GM23338 (cell line): ENCODE measurements at regions not wholly inside any gene's neighbourhood (a gene's known extent, or its start where the extent isn't known, plus 50 kb on each side); places are given as distances from the start of the nearest gene placed in this dataset.

Source experiments
- ATAC-seq: fragments of 200-7000 bp; cut with Tn5 transposase; 3 replicates; pipeline ENCODE4 v1.9.1; 2020
- DNase-seq: peaks from one replicate; pipeline ENCODE4 v3.0.0-alpha.2; 2015; ENCODE audit warnings: low spot score
- H2AFZ ChIP-seq: fragments of 200-600 bp; sonication (generic); 2 replicates; pipeline ENCODE4 v1.8.0; 2016; ENCODE audit warnings: antibody characterized with exemption, mild to moderate bottlenecking, moderate library complexity
- H3F3A ChIP-seq: fragments of 200-600 bp; sonication (generic); replicated peaks from 2 replicates; pipeline ENCODE4 v1.8.0; 2017; ENCODE audit warnings: antibody characterized with exemption, mixed run types, low read depth
- H3K27ac ChIP-seq: fragments of 200-600 bp; sonication (generic); 2 replicates; pipeline ENCODE4 v1.6.1; 2016; ENCODE audit warnings: low read depth
- H3K27me3 ChIP-seq: fragments of 200-600 bp; sonication (generic); 2 replicates; pipeline ENCODE4 v1.8.0; 2016; ENCODE audit warnings: mild to moderate bottlenecking, mixed run types, moderate library complexity; ENCODE audit not compliant: insufficient read depth
- H3K36me3 ChIP-seq: fragments of 200-600 bp; sonication (generic); 2 replicates; pipeline ENCODE4 v1.8.0; 2016; ENCODE audit warnings: mild to moderate bottlenecking; ENCODE audit not compliant: insufficient read depth
- H3K4me1 ChIP-seq: fragments of 200-600 bp; sonication (generic); 2 replicates; pipeline ENCODE4 v1.8.0; 2016; ENCODE audit warnings: mild to moderate bottlenecking, moderate library complexity; ENCODE audit not compliant: insufficient read depth
- H3K4me2 ChIP-seq: fragments of 200-600 bp; sonication (generic); 2 replicates; pipeline ENCODE4 v1.7.1; 2017; ENCODE audit warnings: mixed run types
- H3K4me3 ChIP-seq: fragments of 200-600 bp; sonication (generic); 2 replicates; pipeline ENCODE4 v1.6.1; 2016; ENCODE audit warnings: mixed run types
- H3K79me2 ChIP-seq: fragments of 200-600 bp; sonication (generic); replicated peaks from 2 replicates; pipeline ENCODE4 v1.8.0; 2017; ENCODE audit warnings: mild to moderate bottlenecking; ENCODE audit not compliant: insufficient read depth
- H3K9me2 ChIP-seq: fragments of 200-600 bp; sonication (generic); 2 replicates; pipeline ENCODE4 v1.8.0; 2017; ENCODE audit not compliant: insufficient read depth
- H4K20me1 ChIP-seq: fragments of 200-600 bp; sonication (generic); replicated peaks from 2 replicates; pipeline ENCODE4 v1.8.0; 2017; ENCODE audit warnings: mild to moderate bottlenecking; ENCODE audit not compliant: insufficient read depth
- H3K27ac Mint-ChIP-seq: 2 replicates; pipeline ENCODE4 v1.8.0; 2020; ENCODE audit warnings: inconsistent platforms, mild to moderate bottlenecking, moderate library complexity, mixed read lengths
- H3K27me3 Mint-ChIP-seq: 3 replicates; pipeline ENCODE4 v1.8.0; 2022; ENCODE audit warnings: low read depth, mild to moderate bottlenecking, moderate library complexity, mixed read lengths, inconsistent platforms; ENCODE audit not compliant: insufficient read depth, poor library complexity
- H3K36me3 Mint-ChIP-seq: 3 replicates; pipeline ENCODE4 v1.8.0; 2021; ENCODE audit warnings: low read depth, mild to moderate bottlenecking, inconsistent platforms, moderate library complexity, mixed read lengths
- H3K4me1 Mint-ChIP-seq: 3 replicates; pipeline ENCODE4 v1.8.0; 2020; ENCODE audit warnings: mild to moderate bottlenecking, inconsistent platforms, mixed read lengths
- H3K4me3 Mint-ChIP-seq: 3 replicates; pipeline ENCODE4 v1.8.0; 2021; ENCODE audit warnings: moderate library complexity, mild to moderate bottlenecking, inconsistent platforms, mixed read lengths
- H3K9me3 Mint-ChIP-seq: 3 replicates; pipeline ENCODE4 v1.8.0; 2020; ENCODE audit warnings: moderate library complexity, mild to moderate bottlenecking, inconsistent platforms, mixed read lengths
- CREB1 ChIP-seq: fragments of 250-450 bp; sonication (Bioruptor Pico); IDR thresholded peaks from 2 replicates; pipeline ENCODE4 v1.5.0; 2020; ENCODE audit warnings: low read depth, mild to moderate bottlenecking, moderate library complexity
- EZH2 ChIP-seq: fragments of 200-600 bp; sonication (generic); IDR thresholded peaks from one replicate; pipeline ENCODE4 v1.8.0; 2017; ENCODE audit warnings: antibody characterized with exemption, mild to moderate bottlenecking, low read depth; ENCODE audit not compliant: unreplicated experiment
- EZH2phosphoT487 ChIP-seq: fragments of 200-600 bp; sonication (generic); IDR thresholded peaks from one replicate; pipeline ENCODE4 v1.8.1; 2018; ENCODE audit warnings: antibody characterized with exemption; ENCODE audit not compliant: unreplicated experiment
- JUNB ChIP-seq: IDR thresholded peaks from one replicate; pipeline ENCODE4 v1.6.1; 2016; ENCODE audit warnings: antibody characterized with exemption; ENCODE audit not compliant: unreplicated experiment
- NANOG ChIP-seq: IDR thresholded peaks from 2 replicates; pipeline ENCODE4 v1.6.1; 2016; ENCODE audit warnings: antibody characterized with exemption, borderline replicate concordance
- POLR2AphosphoS5 ChIP-seq: IDR thresholded peaks from 2 replicates; pipeline ENCODE4 v1.6.1; 2016; ENCODE audit warnings: antibody characterized with exemption, low read depth
- STAT1 ChIP-seq: IDR thresholded peaks from one replicate; pipeline ENCODE4 v1.6.1; 2016; ENCODE audit warnings: antibody characterized with exemption; ENCODE audit not compliant: unreplicated experiment
- ZNF114 ChIP-seq: fragments of 250-450 bp; sonication (Bioruptor Pico); IDR thresholded peaks from 2 replicates; pipeline ENCODE4 v1.5.0; 2020; ENCODE audit warnings: mild to moderate bottlenecking, moderate library complexity
- ZNF331 ChIP-seq: fragments of 250-450 bp; sonication (Bioruptor Pico); IDR thresholded peaks from 2 replicates; pipeline ENCODE4 v1.5.0; 2020; ENCODE audit warnings: low read depth, mild to moderate bottlenecking, moderate library complexity
- TF ChIP-seq, protein P1 (sequence below): IDR thresholded peaks from one replicate; pipeline ENCODE4 v1.6.1; 2018; ENCODE audit warnings: antibody characterized with exemption; ENCODE audit not compliant: unreplicated experiment
- TF ChIP-seq, protein P2 (sequence below): fragments of 250-450 bp; sonication (Bioruptor Pico); IDR thresholded peaks from 2 replicates; pipeline ENCODE4 v1.5.0; 2020; ENCODE audit warnings: mild to moderate bottlenecking, moderate library complexity
- TF ChIP-seq, protein P3 (sequence below), 2 experiments: fragments of 200-600 bp in 1 of 2; sonication (generic) in 1 of 2; conservative IDR thresholded peaks; 2 replicates each; pipeline versions ENCODE4 v1.5.1 to v1.6.1; 2016 to 2017; ENCODE audit warnings: antibody characterized with exemption in 2 of 2, low read depth in 2 of 2, mild to moderate bottlenecking in 2 of 2, moderate library complexity in 1 of 2
- TF ChIP-seq, protein P4 (sequence below): IDR thresholded peaks from 2 replicates; pipeline ENCODE4 v1.6.1; 2016; ENCODE audit warnings: antibody characterized with exemption

DNA sequence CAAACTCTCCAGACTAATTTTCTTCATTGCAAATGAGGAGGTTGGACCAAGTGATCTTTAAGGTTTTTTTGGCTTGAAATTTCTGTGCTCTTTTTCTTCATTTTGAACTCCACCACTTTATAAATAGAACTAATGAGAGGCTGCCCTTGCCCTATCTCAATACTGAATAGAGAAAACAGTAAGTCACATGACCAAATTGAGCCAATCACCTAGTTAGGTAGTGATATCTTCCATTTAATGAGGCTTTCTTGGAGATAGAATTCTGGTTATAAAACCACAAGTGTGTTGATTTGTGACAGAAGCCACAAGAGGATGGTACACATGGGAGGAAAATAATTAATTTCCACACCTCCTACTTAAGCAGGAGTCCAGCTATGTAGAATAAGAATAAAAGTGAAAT lies 263.4 kb upstream of the SNX7 start:
- H3K79me2 ChIP-seq = no peaks in the 10 kb centered on the region
- H3K36me3 ChIP-seq = no peaks in the 10 kb centered on the region
- Mint-ChIP-seq H3K4me3 (no peak overlapping the region), H3K27me3 (no peaks in the 10 kb centered on the region), H3K27ac (no peak overlapping the region), H3K4me1 (no peaks in the 10 kb centered on the region), H3K9me3 (no peaks in the 10 kb centered on the region), H3K36me3 (no peaks in the 10 kb centered on the region)
- DNase-seq (no peak), ATAC-seq (no peak)
- no peak overlapping the region for H3K27ac ChIP-seq
- TF ChIP-seq POLR2AphosphoS5 = no peak
- TF ChIP-seq, protein P1, sequence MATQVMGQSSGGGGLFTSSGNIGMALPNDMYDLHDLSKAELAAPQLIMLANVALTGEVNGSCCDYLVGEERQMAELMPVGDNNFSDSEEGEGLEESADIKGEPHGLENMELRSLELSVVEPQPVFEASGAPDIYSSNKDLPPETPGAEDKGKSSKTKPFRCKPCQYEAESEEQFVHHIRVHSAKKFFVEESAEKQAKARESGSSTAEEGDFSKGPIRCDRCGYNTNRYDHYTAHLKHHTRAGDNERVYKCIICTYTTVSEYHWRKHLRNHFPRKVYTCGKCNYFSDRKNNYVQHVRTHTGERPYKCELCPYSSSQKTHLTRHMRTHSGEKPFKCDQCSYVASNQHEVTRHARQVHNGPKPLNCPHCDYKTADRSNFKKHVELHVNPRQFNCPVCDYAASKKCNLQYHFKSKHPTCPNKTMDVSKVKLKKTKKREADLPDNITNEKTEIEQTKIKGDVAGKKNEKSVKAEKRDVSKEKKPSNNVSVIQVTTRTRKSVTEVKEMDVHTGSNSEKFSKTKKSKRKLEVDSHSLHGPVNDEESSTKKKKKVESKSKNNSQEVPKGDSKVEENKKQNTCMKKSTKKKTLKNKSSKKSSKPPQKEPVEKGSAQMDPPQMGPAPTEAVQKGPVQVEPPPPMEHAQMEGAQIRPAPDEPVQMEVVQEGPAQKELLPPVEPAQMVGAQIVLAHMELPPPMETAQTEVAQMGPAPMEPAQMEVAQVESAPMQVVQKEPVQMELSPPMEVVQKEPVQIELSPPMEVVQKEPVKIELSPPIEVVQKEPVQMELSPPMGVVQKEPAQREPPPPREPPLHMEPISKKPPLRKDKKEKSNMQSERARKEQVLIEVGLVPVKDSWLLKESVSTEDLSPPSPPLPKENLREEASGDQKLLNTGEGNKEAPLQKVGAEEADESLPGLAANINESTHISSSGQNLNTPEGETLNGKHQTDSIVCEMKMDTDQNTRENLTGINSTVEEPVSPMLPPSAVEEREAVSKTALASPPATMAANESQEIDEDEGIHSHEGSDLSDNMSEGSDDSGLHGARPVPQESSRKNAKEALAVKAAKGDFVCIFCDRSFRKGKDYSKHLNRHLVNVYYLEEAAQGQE = no peak
- TF ChIP-seq, protein P2, sequence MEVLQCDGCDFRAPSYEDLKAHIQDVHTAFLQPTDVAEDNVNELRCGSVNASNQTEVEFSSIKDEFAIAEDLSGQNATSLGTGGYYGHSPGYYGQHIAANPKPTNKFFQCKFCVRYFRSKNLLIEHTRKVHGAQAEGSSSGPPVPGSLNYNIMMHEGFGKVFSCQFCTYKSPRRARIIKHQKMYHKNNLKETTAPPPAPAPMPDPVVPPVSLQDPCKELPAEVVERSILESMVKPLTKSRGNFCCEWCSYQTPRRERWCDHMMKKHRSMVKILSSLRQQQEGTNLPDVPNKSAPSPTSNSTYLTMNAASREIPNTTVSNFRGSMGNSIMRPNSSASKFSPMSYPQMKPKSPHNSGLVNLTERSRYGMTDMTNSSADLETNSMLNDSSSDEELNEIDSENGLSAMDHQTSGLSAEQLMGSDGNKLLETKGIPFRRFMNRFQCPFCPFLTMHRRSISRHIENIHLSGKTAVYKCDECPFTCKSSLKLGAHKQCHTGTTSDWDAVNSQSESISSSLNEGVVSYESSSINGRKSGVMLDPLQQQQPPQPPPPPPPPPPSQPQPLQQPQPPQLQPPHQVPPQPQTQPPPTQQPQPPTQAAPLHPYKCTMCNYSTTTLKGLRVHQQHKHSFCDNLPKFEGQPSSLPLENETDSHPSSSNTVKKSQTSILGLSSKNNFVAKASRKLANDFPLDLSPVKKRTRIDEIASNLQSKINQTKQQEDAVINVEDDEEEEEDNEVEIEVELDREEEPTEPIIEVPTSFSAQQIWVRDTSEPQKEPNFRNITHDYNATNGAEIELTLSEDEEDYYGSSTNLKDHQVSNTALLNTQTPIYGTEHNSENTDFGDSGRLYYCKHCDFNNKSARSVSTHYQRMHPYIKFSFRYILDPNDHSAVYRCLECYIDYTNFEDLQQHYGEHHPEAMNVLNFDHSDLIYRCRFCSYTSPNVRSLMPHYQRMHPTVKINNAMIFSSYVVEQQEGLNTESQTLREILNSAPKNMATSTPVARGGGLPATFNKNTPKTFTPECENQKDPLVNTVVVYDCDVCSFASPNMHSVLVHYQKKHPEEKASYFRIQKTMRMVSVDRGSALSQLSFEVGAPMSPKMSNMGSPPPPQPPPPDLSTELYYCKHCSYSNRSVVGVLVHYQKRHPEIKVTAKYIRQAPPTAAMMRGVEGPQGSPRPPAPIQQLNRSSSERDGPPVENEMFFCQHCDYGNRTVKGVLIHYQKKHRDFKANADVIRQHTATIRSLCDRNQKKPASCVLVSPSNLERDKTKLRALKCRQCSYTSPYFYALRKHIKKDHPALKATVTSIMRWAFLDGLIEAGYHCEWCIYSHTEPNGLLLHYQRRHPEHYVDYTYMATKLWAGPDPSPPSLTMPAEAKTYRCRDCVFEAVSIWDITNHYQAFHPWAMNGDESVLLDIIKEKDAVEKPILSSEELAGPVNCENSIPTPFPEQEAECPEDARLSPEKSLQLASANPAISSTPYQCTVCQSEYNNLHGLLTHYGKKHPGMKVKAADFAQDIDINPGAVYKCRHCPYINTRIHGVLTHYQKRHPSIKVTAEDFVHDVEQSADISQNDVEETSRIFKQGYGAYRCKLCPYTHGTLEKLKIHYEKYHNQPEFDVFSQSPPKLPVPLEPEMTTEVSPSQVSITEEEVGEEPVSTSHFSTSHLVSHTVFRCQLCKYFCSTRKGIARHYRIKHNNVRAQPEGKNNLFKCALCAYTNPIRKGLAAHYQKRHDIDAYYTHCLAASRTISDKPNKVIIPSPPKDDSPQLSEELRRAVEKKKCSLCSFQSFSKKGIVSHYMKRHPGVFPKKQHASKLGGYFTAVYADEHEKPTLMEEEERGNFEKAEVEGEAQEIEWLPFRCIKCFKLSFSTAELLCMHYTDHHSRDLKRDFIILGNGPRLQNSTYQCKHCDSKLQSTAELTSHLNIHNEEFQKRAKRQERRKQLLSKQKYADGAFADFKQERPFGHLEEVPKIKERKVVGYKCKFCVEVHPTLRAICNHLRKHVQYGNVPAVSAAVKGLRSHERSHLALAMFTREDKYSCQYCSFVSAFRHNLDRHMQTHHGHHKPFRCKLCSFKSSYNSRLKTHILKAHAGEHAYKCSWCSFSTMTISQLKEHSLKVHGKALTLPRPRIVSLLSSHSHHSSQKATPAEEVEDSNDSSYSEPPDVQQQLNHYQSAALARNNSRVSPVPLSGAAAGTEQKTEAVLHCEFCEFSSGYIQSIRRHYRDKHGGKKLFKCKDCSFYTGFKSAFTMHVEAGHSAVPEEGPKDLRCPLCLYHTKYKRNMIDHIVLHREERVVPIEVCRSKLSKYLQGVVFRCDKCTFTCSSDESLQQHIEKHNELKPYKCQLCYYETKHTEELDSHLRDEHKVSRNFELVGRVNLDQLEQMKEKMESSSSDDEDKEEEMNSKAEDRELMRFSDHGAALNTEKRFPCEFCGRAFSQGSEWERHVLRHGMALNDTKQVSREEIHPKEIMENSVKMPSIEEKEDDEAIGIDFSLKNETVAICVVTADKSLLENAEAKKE = no peak
- TF ChIP-seq, protein P3, sequence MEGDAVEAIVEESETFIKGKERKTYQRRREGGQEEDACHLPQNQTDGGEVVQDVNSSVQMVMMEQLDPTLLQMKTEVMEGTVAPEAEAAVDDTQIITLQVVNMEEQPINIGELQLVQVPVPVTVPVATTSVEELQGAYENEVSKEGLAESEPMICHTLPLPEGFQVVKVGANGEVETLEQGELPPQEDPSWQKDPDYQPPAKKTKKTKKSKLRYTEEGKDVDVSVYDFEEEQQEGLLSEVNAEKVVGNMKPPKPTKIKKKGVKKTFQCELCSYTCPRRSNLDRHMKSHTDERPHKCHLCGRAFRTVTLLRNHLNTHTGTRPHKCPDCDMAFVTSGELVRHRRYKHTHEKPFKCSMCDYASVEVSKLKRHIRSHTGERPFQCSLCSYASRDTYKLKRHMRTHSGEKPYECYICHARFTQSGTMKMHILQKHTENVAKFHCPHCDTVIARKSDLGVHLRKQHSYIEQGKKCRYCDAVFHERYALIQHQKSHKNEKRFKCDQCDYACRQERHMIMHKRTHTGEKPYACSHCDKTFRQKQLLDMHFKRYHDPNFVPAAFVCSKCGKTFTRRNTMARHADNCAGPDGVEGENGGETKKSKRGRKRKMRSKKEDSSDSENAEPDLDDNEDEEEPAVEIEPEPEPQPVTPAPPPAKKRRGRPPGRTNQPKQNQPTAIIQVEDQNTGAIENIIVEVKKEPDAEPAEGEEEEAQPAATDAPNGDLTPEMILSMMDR (conservative IDR thresholded peaks at IDR 0.05; ENCODE audit: low read depth in 2 of 2) = no peak
- no peak for TF ChIP-seq JUNB
- TF ChIP-seq, protein P4, sequence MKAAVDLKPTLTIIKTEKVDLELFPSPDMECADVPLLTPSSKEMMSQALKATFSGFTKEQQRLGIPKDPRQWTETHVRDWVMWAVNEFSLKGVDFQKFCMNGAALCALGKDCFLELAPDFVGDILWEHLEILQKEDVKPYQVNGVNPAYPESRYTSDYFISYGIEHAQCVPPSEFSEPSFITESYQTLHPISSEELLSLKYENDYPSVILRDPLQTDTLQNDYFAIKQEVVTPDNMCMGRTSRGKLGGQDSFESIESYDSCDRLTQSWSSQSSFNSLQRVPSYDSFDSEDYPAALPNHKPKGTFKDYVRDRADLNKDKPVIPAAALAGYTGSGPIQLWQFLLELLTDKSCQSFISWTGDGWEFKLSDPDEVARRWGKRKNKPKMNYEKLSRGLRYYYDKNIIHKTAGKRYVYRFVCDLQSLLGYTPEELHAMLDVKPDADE = no peak
- no peak for TF ChIP-seq STAT1
- TF ChIP-seq ZNF114 (CRISPR knock-in tag) = no peak
- TF ChIP-seq CREB1 (CRISPR knock-in tag) = no peak
- no peak for TF ChIP-seq NANOG
- no peak for TF ChIP-seq ZNF331 (CRISPR knock-in tag)
- no peak for TF ChIP-seq EZH2phosphoT487
- no peak for TF ChIP-seq EZH2
- no peaks in the 10 kb centered on the region for H4K20me1 ChIP-seq
- no peaks in the 10 kb centered on the region for H3K27me3 ChIP-seq
- H3K4me3 ChIP-seq = no peak overlapping the region
- H2AFZ ChIP-seq = no peak overlapping the region
- no peak overlapping the region for H3K4me2 ChIP-seq
- H3K9me2 ChIP-seq = no peaks in the 10 kb centered on the region
- H3K4me1 ChIP-seq = no peaks in the 10 kb centered on the region
- no peaks in the 10 kb centered on the region for H3F3A ChIP-seq
